ENCODE measurements at regions not wholly inside any gene's neighbourhood (a gene's known extent, or its start where the extent isn't known, plus 50 kb on each side); places are given as distances from the start of the nearest gene placed in this dataset.

- TF ChIP-seq CTCF (conservative IDR thresholded peaks at IDR 0.05; ENCODE audit: low read depth, low read length) (no peak), EZH2 (IDR thresholded peaks at IDR 0.05; ENCODE audit: low read length, unreplicated experiment) (no peak), EZH2phosphoT487 (IDR thresholded peaks at IDR 0.05; ENCODE audit: borderline replicate concordance, low read length) (no peak)
Measured at GRCh38 chr2:32877587-32878510, 68.9 kb upstream of the LTBP1 start.

Measured in PC-3 (cell line).